GM21825 (cell line): ENCODE measurements at regions not wholly inside any gene's neighbourhood (a gene's known extent, or its start where the extent isn't known, plus 50 kb on each side); places are given as distances from the start of the nearest gene placed in this dataset.
"Not testable (repeated sequence)": the region's sequence is repeated elsewhere in the genome, so short reads cannot be mapped to it uniquely, and the experiment has no call there.

Experiments used
- ATAC-seq: cut with Tn5 transposase; IDR thresholded peaks from one replicate; pipeline ENCODE4 v1.9.1; 2021; ENCODE audit warnings: mild to moderate bottlenecking, moderate library complexity; ENCODE audit not compliant: unreplicated experiment

GRCh38 chr1:58966917-58967740 is 183.3 kb upstream of the JUN start:
- ATAC-seq = no peak

- ATAC-seq = peak; percentile 76
These were observed 184.6 kb upstream of the JUN start for GRCh38 chr1:58968360-58968952.

GRCh38 chr1:58969176-58969575 is 185.3 kb upstream of the JUN start:
- ATAC-seq = not testable (repeated sequence)

DNA sequence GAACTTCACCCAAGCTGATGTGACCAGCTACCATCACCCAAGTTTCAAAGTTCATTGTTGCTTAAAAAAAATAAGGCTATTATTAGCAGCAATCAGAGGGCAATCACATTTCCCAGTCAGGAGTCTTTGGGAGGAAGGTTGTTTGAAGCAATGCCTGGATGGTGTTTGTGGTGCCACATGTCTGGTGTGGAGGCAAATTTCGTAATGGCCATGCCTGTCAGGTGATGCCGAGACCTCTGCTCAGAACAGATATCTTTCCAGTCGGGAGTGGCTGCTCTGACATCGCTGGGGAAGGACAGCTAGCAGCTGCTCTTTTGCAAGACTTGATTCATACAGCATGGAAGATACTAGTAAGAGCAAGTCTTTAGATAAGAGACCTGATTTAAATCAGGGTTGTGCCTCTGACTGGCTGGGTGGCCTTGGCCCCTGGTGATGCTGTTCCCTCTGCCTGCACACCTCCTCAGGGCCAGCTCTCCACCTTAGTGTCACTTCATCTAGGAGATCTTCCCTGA is 187.8 kb upstream of the JUN start:
- no peak for ATAC-seq

- no peak for ATAC-seq
These were observed 192.0 kb upstream of the JUN start for GRCh38 chr1:58975888-58976287.

- ATAC-seq = no peak
These were observed 192.4 kb upstream of the JUN start for GRCh38 chr1:58976294-58976693.

- ATAC-seq = no peak
These were observed 193.8 kb upstream of the JUN start for GRCh38 chr1:58977598-58977997.

DNA sequence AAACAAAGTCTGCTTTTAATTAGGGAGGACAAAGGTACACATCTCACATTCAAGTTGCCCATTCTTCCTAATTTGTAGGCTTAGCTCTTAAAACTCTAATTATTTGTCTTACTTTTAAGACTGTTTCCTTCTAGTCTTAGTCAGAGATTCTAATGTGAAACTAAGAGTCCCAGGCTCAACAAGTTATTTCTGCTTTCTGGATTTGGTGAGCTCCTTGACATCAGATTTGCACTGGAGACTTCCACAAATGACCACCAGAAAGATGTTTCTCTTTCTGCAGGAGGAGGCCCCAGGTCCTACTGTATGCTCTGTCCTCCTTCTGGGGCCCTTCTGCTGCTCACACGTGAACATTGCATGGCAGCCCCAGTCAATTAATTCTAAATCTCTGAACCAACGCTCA is 194.2 kb upstream of the JUN start:
- ATAC-seq = no peak

GRCh38 chr1:58979086-58979485 is 195.2 kb upstream of the JUN start:
- ATAC-seq = no peak

DNA sequence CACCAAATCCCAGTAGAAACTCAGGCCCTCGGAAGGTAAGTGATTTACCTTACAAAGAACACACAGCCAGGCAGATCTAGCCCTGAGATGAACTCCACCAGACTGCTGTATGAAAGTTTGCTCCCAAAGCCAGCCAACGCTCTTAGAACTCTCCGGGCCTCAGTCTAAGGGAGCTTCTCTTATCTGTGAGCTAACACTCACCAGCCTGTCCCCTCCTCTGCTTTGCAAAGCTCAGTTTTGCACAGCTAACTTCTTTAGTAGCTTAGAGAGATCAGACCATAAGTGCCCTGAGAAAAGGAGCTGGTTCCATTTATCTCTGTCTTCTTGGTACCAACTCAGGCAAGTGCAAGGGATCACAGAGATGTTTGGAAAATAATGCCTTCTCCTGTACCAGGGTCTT is 195.8 kb upstream of the JUN start:
- ATAC-seq = no peak

DNA sequence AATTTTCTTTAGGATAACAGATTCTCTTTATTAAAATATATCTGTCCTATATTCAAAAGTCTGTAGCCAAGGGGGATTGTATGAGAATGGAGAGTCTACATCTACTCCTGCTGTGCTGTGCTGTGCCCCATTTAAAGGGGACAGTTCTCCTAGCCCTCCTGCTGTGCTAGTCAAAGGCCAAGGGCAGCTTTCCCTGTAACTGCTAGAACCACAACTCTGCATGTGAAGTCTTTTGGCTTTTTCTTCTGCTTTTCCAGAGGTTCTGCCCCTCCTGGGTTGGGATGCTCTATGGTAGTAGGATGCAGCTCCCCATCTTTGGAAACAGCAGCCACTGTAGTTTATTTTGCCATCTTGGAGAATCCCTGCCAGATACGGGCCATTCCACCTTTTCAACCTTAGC is 197.5 kb upstream of the JUN start:
- no peak for ATAC-seq

GRCh38 chr1:58982259-58982998 is 198.6 kb upstream of the JUN start:
- no peak for ATAC-seq

DNA sequence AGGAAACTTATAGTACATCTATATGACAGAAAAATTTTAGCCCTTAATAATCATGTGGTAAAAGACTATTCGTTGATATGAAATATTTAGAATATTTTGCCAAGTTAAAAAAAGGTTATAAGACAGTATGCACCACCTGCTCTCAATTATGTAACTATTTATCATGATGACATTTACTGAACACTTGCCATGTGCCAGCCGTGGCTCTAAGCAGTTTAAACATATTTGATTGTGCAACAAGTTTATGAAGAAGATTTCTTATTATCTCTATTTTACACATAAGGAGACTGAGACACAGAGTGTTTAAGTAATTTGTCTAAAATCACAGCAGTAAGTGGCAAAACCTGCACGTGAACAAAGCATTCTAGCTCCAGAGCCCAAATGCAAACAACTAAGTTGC is 199.3 kb upstream of the JUN start:
- no peak for ATAC-seq

- no peak for ATAC-seq
These were observed 199.9 kb upstream of the JUN start for GRCh38 chr1:58983633-58984245.

DNA sequence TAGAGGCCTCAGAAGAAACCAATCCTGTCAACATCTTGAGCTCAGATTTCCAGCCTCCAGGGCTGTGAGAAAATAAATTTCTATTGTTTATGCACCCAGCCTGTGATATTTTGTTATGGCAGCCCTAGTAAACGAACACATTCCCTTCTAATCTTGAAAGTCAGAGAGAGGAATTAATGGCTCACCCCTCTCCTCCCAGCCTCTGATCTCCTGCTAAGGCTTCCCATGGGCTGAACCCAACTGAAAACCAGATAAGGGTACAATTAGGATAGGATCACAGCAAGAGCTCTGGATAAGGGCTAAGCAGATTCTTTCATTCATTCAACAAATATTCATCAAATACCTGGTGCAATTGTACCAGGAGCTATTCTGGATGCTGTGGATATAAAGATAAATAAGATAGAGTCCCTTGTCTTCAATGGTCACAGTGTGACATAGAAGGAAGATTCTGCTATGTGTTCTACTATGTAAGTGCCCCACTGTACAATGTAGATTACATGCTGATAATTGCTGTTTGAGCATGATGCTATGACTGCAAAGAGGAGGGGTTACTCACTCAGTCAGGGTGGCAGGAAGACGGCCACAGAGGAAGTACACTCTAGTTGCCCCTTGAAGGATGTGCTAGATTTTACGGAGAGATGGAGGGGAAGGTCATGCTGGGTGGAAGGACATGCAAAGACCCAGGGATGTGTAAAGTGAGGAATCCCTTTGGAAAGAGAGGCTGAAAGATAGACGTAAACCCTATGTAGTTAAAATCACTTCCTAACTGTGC is 203.3 kb upstream of the JUN start:
- no peak for ATAC-seq

DNA sequence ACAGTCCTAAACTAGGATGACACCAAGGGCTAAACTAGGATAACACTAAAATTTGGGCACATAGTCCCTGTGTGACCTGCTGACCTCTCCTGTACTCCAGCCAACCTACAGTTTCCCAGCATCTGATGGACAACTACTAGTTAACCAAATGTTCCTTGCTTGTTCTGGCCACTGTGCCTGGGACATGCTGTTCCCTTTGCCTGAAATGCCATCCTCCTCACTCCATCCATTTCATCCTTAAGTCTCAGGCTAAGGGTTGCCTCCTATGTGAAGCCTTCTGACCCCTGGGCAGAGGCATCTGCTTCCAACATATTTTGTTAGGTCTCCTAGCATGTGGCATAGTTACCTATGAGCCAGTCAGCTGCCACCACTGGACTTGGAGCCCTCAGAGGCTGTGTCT is 204.9 kb upstream of the JUN start:
- ATAC-seq = no peak

DNA sequence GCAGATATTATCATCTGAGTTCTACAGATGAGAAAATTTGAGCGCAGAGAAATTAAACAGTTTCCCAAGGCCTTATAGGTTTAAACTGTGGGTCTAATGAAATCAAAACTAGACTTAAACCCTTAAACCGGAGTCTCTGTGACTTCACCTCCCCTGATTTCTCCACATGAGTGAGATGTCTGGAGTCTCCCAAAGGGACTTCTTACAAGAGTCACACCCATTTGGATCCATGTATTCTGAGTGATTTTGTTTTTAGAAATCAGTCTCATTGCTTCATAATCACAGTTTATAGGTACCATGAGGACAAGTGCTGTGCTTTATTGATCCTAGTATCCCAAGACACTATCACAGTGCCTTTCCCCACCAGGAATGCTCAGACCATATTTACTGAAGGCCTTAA is 206.0 kb upstream of the JUN start:
- ATAC-seq = no peak

GRCh38 chr1:58991305-58991704 is 207.5 kb upstream of the JUN start:
- ATAC-seq = no peak

DNA sequence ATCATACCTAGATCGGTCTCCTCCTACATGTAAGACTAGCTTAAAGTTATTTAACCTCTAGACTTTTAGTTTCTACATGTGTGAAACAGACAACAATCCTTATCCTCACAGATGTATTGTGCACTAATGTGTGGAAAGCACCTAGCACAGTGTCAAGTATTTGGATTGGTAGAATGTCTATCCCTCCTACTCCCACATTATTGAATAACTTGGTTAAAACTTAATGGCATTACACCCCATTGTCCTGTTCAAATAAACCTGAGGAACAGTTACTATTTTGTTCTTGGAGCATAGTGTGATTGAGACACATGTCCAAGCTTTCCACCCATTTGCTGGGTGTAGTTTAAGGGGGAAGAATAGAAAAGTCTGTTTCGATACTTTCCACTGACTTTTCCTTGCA is 208.8 kb upstream of the JUN start:
- no peak for ATAC-seq

GRCh38 chr1:58993403-58993802 is 209.6 kb upstream of the JUN start:
- no peak for ATAC-seq

- ATAC-seq = no peak
These were observed 210.8 kb upstream of the JUN start for GRCh38 chr1:58994664-58995063.
